Sigmoid colon (tissue), 6 donors: ENCODE measurements at regions not wholly inside any gene's neighbourhood (a gene's known extent, or its start where the extent isn't known, plus 50 kb on each side); places are given as distances from the start of the nearest gene placed in this dataset.

Experiments used
- DNase-seq: peaks from one replicate; pipeline ENCODE4 v3.0.0-alpha.2; 2019
- H3K27ac ChIP-seq, 4 donors: fragments of 200-600 bp; sonication (generic); one replicate each; pipeline ENCODE4 v1.5.1; 2016 to 2019; ENCODE audit warnings: mild to moderate bottlenecking in 1 of 4
- H3K27me3 ChIP-seq, 3 donors: fragments of 200-600 bp; sonication (generic); one replicate each; pipeline ENCODE4 v1.5.1; 2019; ENCODE audit warnings: mild to moderate bottlenecking in 1 of 3
- H3K36me3 ChIP-seq, 4 donors: fragments of 200-600 bp; sonication (generic); one replicate each; pipeline ENCODE4 v1.5.1; 2016 to 2019
- H3K4me1 ChIP-seq, 4 donors: fragments of 200-600 bp; sonication (generic); one replicate each; pipeline ENCODE4 v1.5.1; 2017 to 2019
- H3K4me3 ChIP-seq, 4 donors: fragments of 200-600 bp; sonication (generic); one replicate each; pipeline ENCODE4 v1.5.1; 2017 to 2019; ENCODE audit warnings: mild to moderate bottlenecking in 2 of 4, moderate library complexity in 1 of 4
- H3K9me3 ChIP-seq, 4 donors: fragments of 200-600 bp in 3 of 4; sonication (generic) in 3 of 4; one replicate each; pipeline versions ENCODE4 v1.5.1 to v1.6.1; 2013 to 2019
- CTCF ChIP-seq, 4 experiments: fragments of 450-650 bp in 3 of 4; fragments of 200-600 bp in 1 of 4; IDR thresholded peaks; one replicate each; pipeline ENCODE4 v1.5.1; 2016 to 2019; ENCODE audit warnings: antibody characterized with exemption in 4 of 4, mild to moderate bottlenecking in 3 of 4, moderate library complexity in 2 of 4
- EP300 ChIP-seq, 4 donors: sonication (generic); formaldehyde crosslinking; IDR thresholded peaks; one replicate each; pipeline ENCODE4 v1.6.1; 2017; ENCODE audit warnings: antibody characterized with exemption in 4 of 4
- POLR2A ChIP-seq, 2 donors: fragments of 450-650 bp; IDR thresholded peaks; one replicate each; pipeline ENCODE4 v1.6.1; 2016; ENCODE audit warnings: antibody characterized with exemption in 2 of 2, mild to moderate bottlenecking in 2 of 2, moderate library complexity in 2 of 2
- POLR2AphosphoS5 ChIP-seq, 4 donors: sonication (generic); formaldehyde crosslinking; IDR thresholded peaks; one replicate each; pipeline ENCODE4 v1.6.1; 2017; ENCODE audit warnings: antibody characterized with exemption in 4 of 4
- WGBS, 2 donors: extraction: QIAGEN DNeasy Blood & Tissue Kit; methylation state at CpG; one replicate each; pipeline ENCODE4 v1.1.7; 2013; 5-methylcytosine and 5-hydroxymethylcytosine counted together
- intact Hi-C: fragments of 100-400 bp; cut with DNase I; formaldehyde crosslinking; loops from one replicate; pipeline ENCODE4 v1.15.1; 2023
- donor health status: healthy with polysubstance abuse.
- donor health status: healthy.

GRCh38 chr15:68499620-68500312 is 67.8 kb upstream of the ITGA11 start:
- peaks cover 0 to 5% (median 0%) of the 10 kb centered on the region in 3 donors for H3K27me3 ChIP-seq
- no peaks in the 10 kb centered on the region for H3K9me3 ChIP-seq
- DNase-seq, result no peak
- TF ChIP-seq EP300 (IDR thresholded peaks at IDR 0.05) (no peak), POLR2A (IDR thresholded peaks at IDR 0.05) (no peak), POLR2AphosphoS5 (IDR thresholded peaks at IDR 0.05) (no peak), CTCF (IDR thresholded peaks at IDR 0.05) (no peak)
- H3K4me1 ChIP-seq, result peaks cover 0 to 6% (median 0%) of the 10 kb centered on the region in 4 donors
- no peaks in the 10 kb centered on the region for H3K36me3 ChIP-seq
- WGBS, 2 donors, result 53 to 80% methylated on average over 5 of the region's 5 CpGs
- no peak overlapping the region for H3K4me3 ChIP-seq
- intact Hi-C loops, result no loop called here
- no peak overlapping the region for H3K27ac ChIP-seq

- WGBS, 2 donors, result 80 to 82% methylated on average over 11 of the region's 11 CpGs
- Histone ChIP-seq H3K4me3 (no peak overlapping the region), H3K36me3 (no peaks in the 10 kb centered on the region), H3K9me3 (no peaks in the 10 kb centered on the region), H3K27ac (no peak overlapping the region), H3K27me3 (peaks cover 0 to 6% (median 0%) of the 10 kb centered on the region in 3 donors), H3K4me1 (peaks cover 0 to 6% (median 0%) of the 10 kb centered on the region in 4 donors)
- intact Hi-C loops, result no loop called here
- TF ChIP-seq EP300 (IDR thresholded peaks at IDR 0.05) (no peak), POLR2AphosphoS5 (IDR thresholded peaks at IDR 0.05) (no peak), CTCF (IDR thresholded peaks at IDR 0.05) (no peak), POLR2A (IDR thresholded peaks at IDR 0.05) (no peak)
- DNase-seq, result no peak
Measured at GRCh38 chr15:68500363-68501258, 68.6 kb upstream of the ITGA11 start.

- Histone ChIP-seq H3K4me1 (peaks cover 0 to 6% (median 0%) of the 10 kb centered on the region in 4 donors), H3K9me3 (no peaks in the 10 kb centered on the region), H3K36me3 (no peaks in the 10 kb centered on the region), H3K27me3 (peaks cover 0 to 6% (median 0%) of the 10 kb centered on the region in 3 donors), H3K4me3 (no peak overlapping the region), H3K27ac (no peak overlapping the region)
- WGBS, 2 donors, result 84 to 89% methylated on average over 4 of the region's 4 CpGs
- intact Hi-C loops, result no loop called here
- TF ChIP-seq CTCF (IDR thresholded peaks at IDR 0.05) (no peak), EP300 (IDR thresholded peaks at IDR 0.05) (no peak), POLR2A (IDR thresholded peaks at IDR 0.05) (no peak), POLR2AphosphoS5 (IDR thresholded peaks at IDR 0.05) (no peak)
- no peak for DNase-seq
Measured at GRCh38 chr15:68501259-68501591, 69.3 kb upstream of the ITGA11 start.

GRCh38 chr15:68501616-68502015 is 69.7 kb upstream of the ITGA11 start:
- H3K27ac ChIP-seq, result no peak overlapping the region
- 65 to 81% methylated on average over 2 of the region's 2 CpGs for WGBS, 2 donors
- TF ChIP-seq POLR2A (IDR thresholded peaks at IDR 0.05), result no peak
- no peak for TF ChIP-seq CTCF (IDR thresholded peaks at IDR 0.05)
- TF ChIP-seq EP300 (IDR thresholded peaks at IDR 0.05), result no peak
- TF ChIP-seq POLR2AphosphoS5 (IDR thresholded peaks at IDR 0.05), result no peak

More at GRCh38 chr15:68501616-68502015, 69.7 kb upstream of the ITGA11 start:
- peaks cover 0 to 6% (median 0%) of the 10 kb centered on the region in 3 donors for H3K27me3 ChIP-seq
- intact Hi-C loops, result no loop called here
- H3K4me3 ChIP-seq, result no peak overlapping the region
- no peaks in the 10 kb centered on the region for H3K36me3 ChIP-seq
- H3K4me1 ChIP-seq, result peaks cover 0 to 6% (median 0%) of the 10 kb centered on the region in 4 donors
- DNase-seq, result no peak
- no peaks in the 10 kb centered on the region for H3K9me3 ChIP-seq
